Kidney epithelial cell (primary cell): ENCODE measurements at regions not wholly inside any gene's neighbourhood (a gene's known extent, or its start where the extent isn't known, plus 50 kb on each side); places are given as distances from the start of the nearest gene placed in this dataset.
A peak's percentile ranks its signal among the peaks of the same experiment; 100 is the strongest.

Experiments
- DNase-seq: peaks from one replicate; pipeline ENCODE4 v3.0.0-alpha.2; 2010; ENCODE audit warnings: low read depth
- H3K27me3 ChIP-seq: 2 replicates; pipeline ENCODE4 v1.6.0; 2011; ENCODE audit warnings: low read length; ENCODE audit not compliant: control insufficient read depth, insufficient read depth
- H3K36me3 ChIP-seq: 2 replicates; pipeline ENCODE4 v1.5.1; 2011; ENCODE audit warnings: low read length; ENCODE audit not compliant: control insufficient read depth, insufficient read depth
- H3K4me3 ChIP-seq: 2 replicates; pipeline ENCODE4 v1.5.1; 2011; ENCODE audit warnings: low read depth, mild to moderate bottlenecking, control low read depth, low read length
- CTCF ChIP-seq: IDR thresholded peaks from 2 replicates; pipeline ENCODE4 v1.5.1; 2011; ENCODE audit warnings: mild to moderate bottlenecking, moderate library complexity, low read length, control low read depth, inconsistent platforms; ENCODE audit not compliant: insufficient read depth, poor library complexity, severe bottlenecking

GRCh38 chr6:140979642-140980091 lies 1153.1 kb upstream of the GJE1 start:
- TF ChIP-seq CTCF = no peak
- Histone ChIP-seq H3K4me3 (no peak overlapping the region), H3K36me3 (no peaks in the 10 kb centered on the region), H3K27me3 (no peaks in the 10 kb centered on the region)
- peak; percentile 72 for DNase-seq

- no peak for TF ChIP-seq CTCF
- H3K4me3 ChIP-seq = no peak overlapping the region
- no peak for DNase-seq
- no peaks in the 10 kb centered on the region for H3K27me3 ChIP-seq
- H3K36me3 ChIP-seq = no peaks in the 10 kb centered on the region
Observed at GRCh38 chr6:140977403-140977802, 1155.3 kb upstream of the GJE1 start.

GRCh38 chr6:140976806-140977205 lies 1155.9 kb upstream of the GJE1 start:
- no peaks in the 10 kb centered on the region for H3K27me3 ChIP-seq
- H3K36me3 ChIP-seq = no peaks in the 10 kb centered on the region
- H3K4me3 ChIP-seq = no peak overlapping the region
- no peak for DNase-seq
- TF ChIP-seq CTCF = no peak

- TF ChIP-seq CTCF = no peak
- Histone ChIP-seq H3K4me3 (no peak overlapping the region), H3K36me3 (no peaks in the 10 kb centered on the region), H3K27me3 (no peaks in the 10 kb centered on the region)
- no peak for DNase-seq
Observed at GRCh38 chr6:140970485-140970884, 1162.2 kb upstream of the GJE1 start.

GRCh38 chr6:140968062-140968461 lies 1164.7 kb upstream of the GJE1 start:
- H3K27me3 ChIP-seq = no peaks in the 10 kb centered on the region
- no peak for TF ChIP-seq CTCF
- H3K36me3 ChIP-seq = no peaks in the 10 kb centered on the region
- no peak overlapping the region for H3K4me3 ChIP-seq
- DNase-seq = no peak

- H3K27me3 ChIP-seq = no peaks in the 10 kb centered on the region
- no peak for DNase-seq
- no peak overlapping the region for H3K4me3 ChIP-seq
- no peaks in the 10 kb centered on the region for H3K36me3 ChIP-seq
- TF ChIP-seq CTCF = no peak
Observed at GRCh38 chr6:140966676-140967075, 1166.0 kb upstream of the GJE1 start.
